Vagina (tissue), 2 donors: ENCODE measurements at regions not wholly inside any gene's neighbourhood (a gene's known extent, or its start where the extent isn't known, plus 50 kb on each side); places are given as distances from the start of the nearest gene placed in this dataset.

Source experiments
- DNase-seq, 2 donors: peaks; one replicate each; pipeline ENCODE4 v3.0.0-alpha.2; 2017; ENCODE audit errors: extremely low spot score in 2 of 2
- H3K27ac ChIP-seq: fragments of 200-600 bp; sonication (generic); one replicate; pipeline ENCODE4 v1.5.1; 2019
- H3K27me3 ChIP-seq: fragments of 200-600 bp; sonication (generic); one replicate; pipeline ENCODE4 v1.5.1; 2019
- H3K36me3 ChIP-seq, 2 donors: fragments of 200-600 bp; sonication (generic); one replicate each; pipeline ENCODE4 v1.5.1; 2017 to 2019
- H3K4me1 ChIP-seq: fragments of 200-600 bp; sonication (generic); one replicate; pipeline ENCODE4 v1.5.1; 2019
- H3K4me3 ChIP-seq, 2 donors: fragments of 200-600 bp; sonication (generic); 1 replicate in 1 of 2; 2 replicates in 1 of 2; pipeline ENCODE4 v1.5.1; 2016 to 2019
- H3K9me3 ChIP-seq: fragments of 200-600 bp; sonication (generic); one replicate; pipeline ENCODE4 v1.5.1; 2019
- POLR2A ChIP-seq, 2 donors: fragments of 450-650 bp; IDR thresholded peaks; one replicate each; pipeline ENCODE4 v1.6.1; 2017; ENCODE audit warnings: antibody characterized with exemption in 2 of 2, mild to moderate bottlenecking in 2 of 2, moderate library complexity in 2 of 2
- POLR2AphosphoS5 ChIP-seq, 2 donors: sonication (generic); formaldehyde crosslinking; IDR thresholded peaks; one replicate each; pipeline ENCODE4 v1.9.0; 2017; ENCODE audit warnings: antibody characterized with exemption in 2 of 2, mild to moderate bottlenecking in 2 of 2, low read depth in 1 of 2; ENCODE audit not compliant: insufficient read depth in 1 of 2
- intact Hi-C: fragments of 100-400 bp; cut with DNase I; formaldehyde crosslinking; loops from one replicate; pipeline ENCODE4 v1.15.1; 2023
- TF ChIP-seq, protein P1 (sequence below), 3 experiments: fragments of 450-650 bp in 2 of 3; fragments of 200-600 bp in 1 of 3; sonication (generic) in 1 of 3; IDR thresholded peaks; one replicate each; pipeline ENCODE4 v1.5.1; 2017 to 2019; ENCODE audit warnings: antibody characterized with exemption in 3 of 3, mild to moderate bottlenecking in 2 of 3, moderate library complexity in 2 of 3

DNA sequence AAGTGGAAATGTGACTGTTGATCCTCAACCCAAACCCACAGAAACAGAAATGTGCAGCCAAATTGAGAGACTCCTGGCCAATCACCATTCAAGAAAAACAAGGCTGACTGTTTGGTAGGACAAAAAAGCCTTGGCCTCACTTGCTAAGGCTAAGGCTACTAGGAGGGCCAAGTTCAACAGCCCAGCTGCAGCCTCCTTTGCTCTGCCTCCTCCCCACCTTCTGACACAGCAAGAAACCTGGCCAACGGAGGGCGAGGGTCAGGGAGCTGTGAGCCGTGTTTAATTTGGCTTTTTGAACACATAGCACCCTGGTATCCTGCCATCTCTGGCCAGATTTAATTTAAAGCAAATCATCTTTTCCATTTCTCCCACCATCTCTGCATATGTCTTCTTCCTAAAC lies 165.8 kb upstream of the RAB4A start:
- Histone ChIP-seq H3K36me3 (no peaks in the 10 kb centered on the region), H3K27me3 (no peaks in the 10 kb centered on the region), H3K27ac (no peak overlapping the region), H3K4me1 (peaks cover 54% of the 10 kb centered on the region), H3K9me3 (no peaks in the 10 kb centered on the region), H3K4me3 (no peak overlapping the region)
- intact Hi-C loops = no loop called here
- TF ChIP-seq, protein P1, sequence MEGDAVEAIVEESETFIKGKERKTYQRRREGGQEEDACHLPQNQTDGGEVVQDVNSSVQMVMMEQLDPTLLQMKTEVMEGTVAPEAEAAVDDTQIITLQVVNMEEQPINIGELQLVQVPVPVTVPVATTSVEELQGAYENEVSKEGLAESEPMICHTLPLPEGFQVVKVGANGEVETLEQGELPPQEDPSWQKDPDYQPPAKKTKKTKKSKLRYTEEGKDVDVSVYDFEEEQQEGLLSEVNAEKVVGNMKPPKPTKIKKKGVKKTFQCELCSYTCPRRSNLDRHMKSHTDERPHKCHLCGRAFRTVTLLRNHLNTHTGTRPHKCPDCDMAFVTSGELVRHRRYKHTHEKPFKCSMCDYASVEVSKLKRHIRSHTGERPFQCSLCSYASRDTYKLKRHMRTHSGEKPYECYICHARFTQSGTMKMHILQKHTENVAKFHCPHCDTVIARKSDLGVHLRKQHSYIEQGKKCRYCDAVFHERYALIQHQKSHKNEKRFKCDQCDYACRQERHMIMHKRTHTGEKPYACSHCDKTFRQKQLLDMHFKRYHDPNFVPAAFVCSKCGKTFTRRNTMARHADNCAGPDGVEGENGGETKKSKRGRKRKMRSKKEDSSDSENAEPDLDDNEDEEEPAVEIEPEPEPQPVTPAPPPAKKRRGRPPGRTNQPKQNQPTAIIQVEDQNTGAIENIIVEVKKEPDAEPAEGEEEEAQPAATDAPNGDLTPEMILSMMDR (IDR thresholded peaks at IDR 0.05) = no peak
- TF ChIP-seq POLR2A (IDR thresholded peaks at IDR 0.05) = no peak
- TF ChIP-seq POLR2AphosphoS5 (IDR thresholded peaks at IDR 0.05; ENCODE audit: insufficient read depth in 1 of 2, low read depth in 1 of 2) = no peak
- DNase-seq = no peak

DNA sequence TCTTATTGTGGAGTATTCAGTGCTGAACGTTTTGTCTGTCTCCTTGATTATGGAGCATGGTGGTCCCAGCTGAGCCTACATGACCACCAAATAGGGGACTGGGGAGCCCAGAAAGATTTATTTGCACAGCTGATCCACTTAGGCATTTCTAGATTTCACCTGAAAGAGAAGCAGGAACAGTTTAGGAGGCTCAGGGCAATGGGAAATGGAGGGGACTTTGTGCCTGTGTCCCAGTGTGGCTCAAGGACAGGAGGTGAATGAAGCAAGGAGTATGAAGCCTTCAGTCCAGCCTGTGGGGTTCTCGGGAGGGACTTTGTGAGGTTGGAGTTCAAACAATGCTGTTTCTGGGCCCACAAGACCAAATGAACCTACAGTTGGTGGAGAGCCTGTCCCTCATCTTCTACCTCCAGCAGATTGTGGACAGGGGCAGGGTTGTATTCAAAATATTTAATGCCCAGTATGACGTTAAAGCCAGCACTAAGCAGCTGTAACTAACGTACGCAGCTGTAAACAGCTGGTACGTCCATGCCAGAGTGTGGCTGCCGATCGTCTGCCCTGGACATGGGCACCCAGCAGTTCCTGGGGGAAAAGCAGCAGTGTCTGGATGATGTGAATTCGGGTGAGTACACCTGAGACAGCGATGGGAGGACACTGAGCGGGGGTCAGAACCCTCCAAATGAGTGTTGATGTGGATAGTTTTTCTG lies 164.9 kb upstream of the RAB4A start:
- no peak for DNase-seq
- Histone ChIP-seq H3K36me3 (no peaks in the 10 kb centered on the region), H3K4me3 (no peak overlapping the region), H3K27me3 (no peaks in the 10 kb centered on the region), H3K9me3 (no peaks in the 10 kb centered on the region), H3K4me1 (peaks cover 52% of the 10 kb centered on the region), H3K27ac (no peak overlapping the region)
- TF ChIP-seq POLR2A (IDR thresholded peaks at IDR 0.05) (no peak), POLR2AphosphoS5 (IDR thresholded peaks at IDR 0.05; ENCODE audit: insufficient read depth in 1 of 2, low read depth in 1 of 2) (no peak)
- TF ChIP-seq, protein P1 (IDR thresholded peaks at IDR 0.05) = no peak
- intact Hi-C loops = no loop called here

DNA sequence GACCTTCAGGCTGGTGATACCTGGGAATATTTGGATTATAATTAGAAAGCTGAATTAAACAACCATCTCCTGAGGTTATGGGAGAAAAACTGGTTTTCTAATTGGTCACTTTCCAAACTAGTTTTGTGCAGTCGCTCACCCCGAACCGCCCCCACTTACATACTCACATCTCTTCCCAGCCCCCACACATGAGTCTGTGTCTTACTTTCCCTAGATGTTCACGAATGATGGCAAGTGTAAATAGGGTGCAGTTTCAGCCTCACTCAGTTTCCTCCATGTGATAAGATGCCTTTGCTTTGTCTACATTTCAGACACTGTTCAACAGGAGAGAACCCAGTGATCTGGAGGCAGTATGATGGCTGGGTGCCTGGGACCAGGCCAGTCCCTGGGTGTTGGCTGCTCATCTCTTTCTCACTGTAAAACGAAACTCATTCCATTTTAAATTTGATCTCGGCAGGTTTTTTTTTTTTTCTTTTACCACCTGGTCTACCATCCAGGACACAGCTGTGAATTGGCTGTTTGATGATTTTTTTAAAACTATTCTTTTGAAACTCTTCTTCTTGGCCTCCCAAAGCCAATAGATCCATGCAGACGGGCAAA lies 164.3 kb upstream of the RAB4A start:
- TF ChIP-seq, protein P1 (IDR thresholded peaks at IDR 0.05) = no peak
- TF ChIP-seq POLR2AphosphoS5 (IDR thresholded peaks at IDR 0.05; ENCODE audit: insufficient read depth in 1 of 2, low read depth in 1 of 2) (no peak), POLR2A (IDR thresholded peaks at IDR 0.05) (no peak)
- H3K36me3 ChIP-seq = no peaks in the 10 kb centered on the region
- DNase-seq = no peak
- intact Hi-C loops = no loop called here
- no peaks in the 10 kb centered on the region for H3K27me3 ChIP-seq
- H3K9me3 ChIP-seq = no peaks in the 10 kb centered on the region
- H3K4me3 ChIP-seq = no peak overlapping the region
- no peak overlapping the region for H3K27ac ChIP-seq
- H3K4me1 ChIP-seq = peaks cover 46% of the 10 kb centered on the region

DNA sequence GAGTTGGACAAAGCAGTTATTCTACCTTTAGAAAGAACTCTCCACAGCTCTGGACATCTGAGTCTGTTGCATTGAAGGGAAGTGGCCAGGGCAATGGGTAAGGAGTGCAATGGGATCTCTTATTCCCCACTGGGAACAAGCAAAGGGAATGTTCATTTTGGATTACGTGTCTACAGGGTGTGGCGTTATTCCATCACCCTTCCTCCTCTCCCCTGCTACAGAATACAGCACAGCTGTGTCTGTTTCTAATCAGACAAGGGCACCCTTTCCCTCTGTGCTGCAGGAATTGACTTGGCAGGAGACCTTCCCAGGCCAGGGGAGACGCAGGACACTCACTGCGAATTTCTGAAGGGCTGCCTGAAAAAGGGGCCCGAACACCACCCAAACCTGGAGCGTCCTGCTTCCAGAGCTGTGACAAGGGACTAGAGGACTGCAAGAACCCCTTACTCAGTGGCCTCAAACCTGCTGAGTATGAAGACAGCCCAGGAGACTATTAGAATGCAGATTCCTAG lies 163.6 kb upstream of the RAB4A start:
- DNase-seq = no peak
- H3K4me3 ChIP-seq = no peak overlapping the region
- H3K27ac ChIP-seq = no peak overlapping the region
- H3K27me3 ChIP-seq = no peaks in the 10 kb centered on the region
- H3K36me3 ChIP-seq = no peaks in the 10 kb centered on the region
- intact Hi-C loops = no loop called here
- no peak for TF ChIP-seq POLR2A (IDR thresholded peaks at IDR 0.05)
- TF ChIP-seq, protein P1 (IDR thresholded peaks at IDR 0.05) = no peak
- no peak for TF ChIP-seq POLR2AphosphoS5 (IDR thresholded peaks at IDR 0.05; ENCODE audit: insufficient read depth in 1 of 2, low read depth in 1 of 2)
- H3K9me3 ChIP-seq = no peaks in the 10 kb centered on the region
- H3K4me1 ChIP-seq = peaks cover 46% of the 10 kb centered on the region

DNA sequence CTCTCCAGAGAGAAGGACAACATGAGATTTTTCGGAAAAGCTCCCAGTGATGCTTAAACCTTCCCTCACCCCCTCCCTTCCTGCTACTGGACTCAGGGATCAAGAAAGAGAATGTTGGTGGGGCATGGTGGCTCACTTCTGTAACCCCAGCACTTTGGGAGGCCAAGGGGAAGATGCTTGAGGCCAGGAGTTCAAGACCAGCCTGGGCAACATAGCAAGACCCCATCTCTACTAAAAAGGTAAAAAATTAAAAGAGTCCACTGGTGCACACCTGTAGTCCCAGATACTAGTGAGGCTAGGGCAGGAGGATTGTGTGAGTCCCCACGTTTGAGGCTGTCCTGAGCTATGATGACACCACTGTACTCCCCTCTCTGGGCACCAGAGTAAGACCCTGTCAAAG lies 162.9 kb upstream of the RAB4A start:
- Histone ChIP-seq H3K27ac (no peak overlapping the region), H3K4me1 (peaks cover 40% of the 10 kb centered on the region), H3K27me3 (no peaks in the 10 kb centered on the region), H3K4me3 (no peak overlapping the region), H3K9me3 (no peaks in the 10 kb centered on the region), H3K36me3 (no peaks in the 10 kb centered on the region)
- intact Hi-C loops = no loop called here
- no peak for TF ChIP-seq POLR2AphosphoS5 (IDR thresholded peaks at IDR 0.05; ENCODE audit: insufficient read depth in 1 of 2, low read depth in 1 of 2)
- TF ChIP-seq, protein P1 (IDR thresholded peaks at IDR 0.05) = no peak
- TF ChIP-seq POLR2A (IDR thresholded peaks at IDR 0.05) = no peak
- no peak for DNase-seq
